HepG2 (cell line): ENCODE measurements at regions not wholly inside any gene's neighbourhood (a gene's known extent, or its start where the extent isn't known, plus 50 kb on each side); places are given as distances from the start of the nearest gene placed in this dataset.

Source experiments
- BRCA1 ChIP-seq: sonication (generic); formaldehyde crosslinking; IDR thresholded peaks from 2 replicates; pipeline ENCODE4 v1.4.0; 2020; ENCODE audit warnings: missing genetic modification reagents
- CTCF ChIP-seq: sonication (generic); formaldehyde crosslinking; IDR thresholded peaks from 2 replicates; pipeline ENCODE4 v1.5.0; 2020; ENCODE audit warnings: mild to moderate bottlenecking, missing genetic modification reagents, moderate library complexity
- GABPA ChIP-seq, 2 experiments: IDR thresholded peaks; 2 replicates each; pipeline ENCODE4 v1.6.1; 2011 to 2016; ENCODE audit warnings: low read depth in 2 of 2, low read length in 1 of 2, missing biosample characterization in 1 of 2, missing genetic modification characterization in 1 of 2
- GTF3A ChIP-seq: sonication (generic); formaldehyde crosslinking; conservative IDR thresholded peaks from 2 replicates; pipeline ENCODE4 v1.4.0; 2020; ENCODE audit warnings: mild to moderate bottlenecking, missing genetic modification reagents
- RBAK ChIP-seq: sonication (generic); formaldehyde crosslinking; IDR thresholded peaks from 2 replicates; pipeline ENCODE4 v1.5.1; 2020; ENCODE audit warnings: mild to moderate bottlenecking, missing genetic modification reagents
- ZNF776 ChIP-seq: sonication (generic); formaldehyde crosslinking; IDR thresholded peaks from 2 replicates; pipeline ENCODE4 v1.4.0; 2020; ENCODE audit warnings: mild to moderate bottlenecking, missing genetic modification reagents

- TF ChIP-seq GABPA (IDR thresholded peaks at IDR 0.05; ENCODE audit: low read depth, low read length) (no peak), GABPA (CRISPR knock-in tag; IDR thresholded peaks at IDR 0.05; ENCODE audit: low read depth) (no peak), GTF3A (CRISPR knock-in tag) (no peak), CTCF (CRISPR knock-in tag) (no peak), BRCA1 (CRISPR knock-in tag) (no peak), ZNF776 (CRISPR knock-in tag) (no peak), RBAK (CRISPR knock-in tag) (no peak)
These were observed 133.6 kb upstream of the VCX2 start for GRCh38 chrX:8304668-8305067.
